ENCODE measurements at regions not wholly inside any gene's neighbourhood (a gene's known extent, or its start where the extent isn't known, plus 50 kb on each side); places are given as distances from the start of the nearest gene placed in this dataset.
"Not testable (repeated sequence)": the region's sequence is repeated elsewhere in the genome, so short reads cannot be mapped to it uniquely, and the experiment has no call there.

DNA sequence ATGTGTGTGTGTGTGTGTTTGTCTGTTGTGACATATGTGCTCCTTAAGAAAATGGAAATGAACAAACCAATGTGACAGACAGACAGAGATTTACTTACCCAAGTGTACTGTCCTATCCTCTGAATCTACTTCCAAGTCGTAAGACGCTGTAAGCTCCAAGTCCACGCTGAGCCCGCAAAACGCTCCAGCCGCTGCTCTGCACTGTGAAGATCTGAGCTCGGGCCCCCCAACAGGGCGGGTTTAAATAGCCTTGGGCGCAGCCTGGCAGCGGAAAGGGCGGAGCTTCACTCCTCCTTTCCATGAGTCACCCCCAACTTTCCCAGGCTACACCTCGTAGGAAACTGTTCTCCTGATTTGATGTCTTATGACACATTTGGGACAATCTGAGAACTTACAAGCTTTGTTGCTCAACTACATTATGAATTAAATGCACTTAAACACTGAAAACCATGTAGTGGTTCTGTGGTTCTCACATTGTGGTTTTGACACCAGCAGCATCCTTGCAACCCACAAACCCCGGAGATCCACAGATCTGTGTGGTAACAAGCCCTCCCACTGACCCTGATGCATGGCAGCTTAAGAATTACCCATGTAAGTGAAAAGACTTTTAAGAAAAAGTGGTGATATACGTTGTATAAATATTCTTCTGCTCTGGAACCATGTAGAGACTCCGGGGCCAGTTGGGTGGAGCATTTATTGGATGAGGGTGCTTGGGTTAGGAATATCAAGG, 735.6 kb upstream of the DEFB115 start:
- H4K20me1 ChIP-seq (ENCODE audit: insufficient read depth, low read length); H3K4me3 ChIP-seq (ENCODE audit: insufficient read depth, low read length); H2AFZ ChIP-seq (ENCODE audit: low read length); H3K4me2 ChIP-seq (ENCODE audit: insufficient read depth, low read length); H3K27ac ChIP-seq (ENCODE audit: low read depth, low read length); H3K27me3 ChIP-seq (ENCODE audit: insufficient read depth, low read length); H3K9me3 ChIP-seq (ENCODE audit: low read depth, low read length); H3K4me1 ChIP-seq (ENCODE audit: insufficient read depth, low read length); H3K36me3 ChIP-seq (ENCODE audit: insufficient read depth, low read length); H3K79me2 ChIP-seq (ENCODE audit: insufficient read depth, low read length): not testable (repeated sequence)
- DNase-seq (ENCODE audit: insufficient read length, low spot score, missing footprints) = peak; percentile 11

DNA sequence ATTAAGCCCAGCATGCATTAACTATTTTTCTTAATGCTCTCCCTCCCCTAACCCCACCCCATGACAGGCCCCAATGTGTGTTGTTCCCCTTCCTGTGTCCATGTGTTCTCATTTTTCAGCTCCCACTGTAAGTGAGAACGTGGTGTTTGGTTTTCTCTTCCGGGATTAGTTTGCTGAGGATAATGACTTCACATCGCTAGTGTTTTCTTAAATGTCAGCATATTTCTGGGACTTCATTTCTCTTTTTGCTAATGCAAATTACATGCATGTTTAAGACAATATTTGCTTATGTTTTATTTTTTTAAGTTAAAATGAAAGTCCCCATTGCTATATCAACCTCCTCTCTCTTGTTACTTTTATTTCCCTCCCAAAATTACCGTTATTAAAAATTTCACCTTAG, 733.3 kb upstream of the DEFB115 start:
- not testable (repeated sequence) for H3K9me3 ChIP-seq (ENCODE audit: low read depth, low read length); H3K79me2 ChIP-seq (ENCODE audit: insufficient read depth, low read length); H3K27me3 ChIP-seq (ENCODE audit: insufficient read depth, low read length); H3K4me1 ChIP-seq (ENCODE audit: insufficient read depth, low read length); H3K36me3 ChIP-seq (ENCODE audit: insufficient read depth, low read length); DNase-seq (ENCODE audit: insufficient read length, low spot score, missing footprints); H3K4me3 ChIP-seq (ENCODE audit: insufficient read depth, low read length); H2AFZ ChIP-seq (ENCODE audit: low read length); H3K4me2 ChIP-seq (ENCODE audit: insufficient read depth, low read length); H4K20me1 ChIP-seq (ENCODE audit: insufficient read depth, low read length); H3K27ac ChIP-seq (ENCODE audit: low read depth, low read length)

DNA sequence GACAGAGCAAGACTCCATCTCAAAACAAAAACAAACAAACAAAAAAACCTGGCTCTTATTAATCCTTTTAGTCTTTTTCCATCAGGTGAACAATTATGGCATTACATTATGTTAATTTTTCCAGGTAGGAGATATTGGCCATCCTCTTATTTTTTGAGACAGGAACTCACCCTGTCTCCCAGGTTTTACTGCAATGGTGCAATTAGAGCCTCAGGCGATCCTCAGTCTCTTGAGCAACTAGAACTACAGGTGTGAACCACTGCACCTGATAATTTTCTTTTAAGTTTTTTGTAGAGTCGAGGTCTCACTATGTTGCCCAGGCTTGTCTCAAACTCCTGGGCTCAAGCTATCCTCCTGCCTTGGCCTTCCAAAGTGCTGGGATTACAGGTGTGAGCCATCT, 732.7 kb upstream of the DEFB115 start:
- not testable (repeated sequence) for H3K79me2 ChIP-seq (ENCODE audit: insufficient read depth, low read length); H3K4me2 ChIP-seq (ENCODE audit: insufficient read depth, low read length); H3K4me1 ChIP-seq (ENCODE audit: insufficient read depth, low read length); H3K27me3 ChIP-seq (ENCODE audit: insufficient read depth, low read length); H3K9me3 ChIP-seq (ENCODE audit: low read depth, low read length); H3K4me3 ChIP-seq (ENCODE audit: insufficient read depth, low read length); H3K27ac ChIP-seq (ENCODE audit: low read depth, low read length); H4K20me1 ChIP-seq (ENCODE audit: insufficient read depth, low read length); H3K36me3 ChIP-seq (ENCODE audit: insufficient read depth, low read length); H2AFZ ChIP-seq (ENCODE audit: low read length); DNase-seq (ENCODE audit: insufficient read length, low spot score, missing footprints)

DNA sequence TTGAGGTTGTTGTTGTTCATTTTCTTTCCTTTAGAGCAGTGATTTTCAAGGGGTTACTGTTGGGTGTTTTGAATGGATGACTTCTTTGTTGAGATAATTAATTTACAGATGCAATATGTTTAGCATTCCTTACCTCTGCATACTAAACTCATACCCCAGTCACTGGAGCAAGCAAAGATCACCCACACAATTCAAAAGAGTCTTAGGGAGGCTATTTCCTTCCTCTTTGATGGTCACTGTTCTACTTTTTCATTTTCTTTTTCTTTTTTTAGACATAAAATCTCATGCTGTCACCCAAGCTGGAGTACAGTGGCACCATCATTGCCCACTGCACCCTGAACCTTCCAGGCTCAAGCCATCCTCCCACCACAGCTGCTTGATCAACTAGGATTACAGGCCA, 723.8 kb upstream of the DEFB115 start:
- not testable (repeated sequence) for H3K27me3 ChIP-seq (ENCODE audit: insufficient read depth, low read length); DNase-seq (ENCODE audit: insufficient read length, low spot score, missing footprints); H3K36me3 ChIP-seq (ENCODE audit: insufficient read depth, low read length); H3K4me1 ChIP-seq (ENCODE audit: insufficient read depth, low read length); H2AFZ ChIP-seq (ENCODE audit: low read length); H3K9me3 ChIP-seq (ENCODE audit: low read depth, low read length); H3K4me3 ChIP-seq (ENCODE audit: insufficient read depth, low read length); H4K20me1 ChIP-seq (ENCODE audit: insufficient read depth, low read length); H3K27ac ChIP-seq (ENCODE audit: low read depth, low read length); H3K79me2 ChIP-seq (ENCODE audit: insufficient read depth, low read length); H3K4me2 ChIP-seq (ENCODE audit: insufficient read depth, low read length)

DNA sequence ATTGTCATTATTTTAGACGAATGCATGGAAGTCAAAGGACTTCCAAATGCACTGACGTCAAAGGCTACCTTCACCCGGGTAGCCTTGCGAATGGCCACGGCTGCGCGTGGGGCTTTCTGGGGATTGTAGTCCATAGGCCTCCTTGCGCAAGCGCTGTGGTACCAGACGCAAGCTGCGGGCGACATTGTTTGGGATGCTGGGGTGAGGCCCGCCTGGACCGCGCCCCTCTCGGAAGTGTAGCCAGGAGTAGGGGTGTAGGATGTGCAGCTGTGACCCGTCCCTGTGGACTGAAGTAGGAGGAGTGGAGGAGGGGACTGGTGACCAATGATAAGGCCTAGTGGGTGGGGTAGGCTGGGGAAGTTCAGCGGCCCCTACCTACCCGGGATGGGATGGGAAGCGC, 720.0 kb upstream of the DEFB115 start:
- H3K9me3 ChIP-seq (ENCODE audit: low read depth, low read length); H2AFZ ChIP-seq (ENCODE audit: low read length); H4K20me1 ChIP-seq (ENCODE audit: insufficient read depth, low read length); H3K27ac ChIP-seq (ENCODE audit: low read depth, low read length); H3K4me2 ChIP-seq (ENCODE audit: insufficient read depth, low read length); H3K4me1 ChIP-seq (ENCODE audit: insufficient read depth, low read length); H3K4me3 ChIP-seq (ENCODE audit: insufficient read depth, low read length); H3K36me3 ChIP-seq (ENCODE audit: insufficient read depth, low read length); H3K79me2 ChIP-seq (ENCODE audit: insufficient read depth, low read length); H3K27me3 ChIP-seq (ENCODE audit: insufficient read depth, low read length): not testable (repeated sequence)
- DNase-seq (ENCODE audit: insufficient read length, low spot score, missing footprints) = peak; percentile 6

DNA sequence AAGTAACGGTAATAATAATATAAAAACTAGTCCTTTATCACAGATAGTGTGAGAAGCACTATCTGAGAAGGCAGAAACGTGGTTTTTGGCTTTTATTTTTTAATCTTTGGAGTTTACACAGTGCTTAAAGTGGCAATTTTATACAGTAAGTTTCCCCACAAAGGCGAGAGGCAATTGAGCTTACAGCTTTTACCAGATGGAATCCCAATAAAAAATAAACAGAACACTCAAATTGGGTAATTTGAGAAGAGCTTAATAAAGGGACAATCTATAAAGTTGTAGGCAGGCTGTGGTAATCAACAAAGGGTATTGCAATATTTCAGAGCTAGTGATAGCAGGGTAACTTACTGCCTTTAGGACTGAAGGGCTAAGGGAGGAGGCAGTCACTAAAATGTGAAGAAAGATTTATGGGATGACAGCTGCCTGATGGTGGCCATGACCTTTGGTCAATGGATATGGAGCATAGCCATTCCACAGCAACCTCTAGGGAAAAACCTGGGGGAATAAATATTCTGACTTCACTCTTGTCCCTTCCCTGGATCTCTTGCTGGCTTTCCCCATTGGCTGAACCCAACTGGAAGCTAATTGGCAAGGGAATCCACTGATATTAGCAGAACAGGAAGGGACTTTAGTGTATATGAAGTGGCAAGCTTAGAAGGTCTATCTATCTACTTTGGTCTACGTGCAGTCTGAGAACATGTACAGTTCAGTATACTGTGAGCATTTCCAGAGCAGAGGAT, 717.0 kb upstream of the DEFB115 start:
- H3K4me2 ChIP-seq (ENCODE audit: insufficient read depth, low read length); H2AFZ ChIP-seq (ENCODE audit: low read length); H4K20me1 ChIP-seq (ENCODE audit: insufficient read depth, low read length); DNase-seq (ENCODE audit: insufficient read length, low spot score, missing footprints); H3K36me3 ChIP-seq (ENCODE audit: insufficient read depth, low read length); H3K4me3 ChIP-seq (ENCODE audit: insufficient read depth, low read length); H3K79me2 ChIP-seq (ENCODE audit: insufficient read depth, low read length); H3K27me3 ChIP-seq (ENCODE audit: insufficient read depth, low read length); H3K27ac ChIP-seq (ENCODE audit: low read depth, low read length); H3K4me1 ChIP-seq (ENCODE audit: insufficient read depth, low read length); H3K9me3 ChIP-seq (ENCODE audit: low read depth, low read length): not testable (repeated sequence)

DNA sequence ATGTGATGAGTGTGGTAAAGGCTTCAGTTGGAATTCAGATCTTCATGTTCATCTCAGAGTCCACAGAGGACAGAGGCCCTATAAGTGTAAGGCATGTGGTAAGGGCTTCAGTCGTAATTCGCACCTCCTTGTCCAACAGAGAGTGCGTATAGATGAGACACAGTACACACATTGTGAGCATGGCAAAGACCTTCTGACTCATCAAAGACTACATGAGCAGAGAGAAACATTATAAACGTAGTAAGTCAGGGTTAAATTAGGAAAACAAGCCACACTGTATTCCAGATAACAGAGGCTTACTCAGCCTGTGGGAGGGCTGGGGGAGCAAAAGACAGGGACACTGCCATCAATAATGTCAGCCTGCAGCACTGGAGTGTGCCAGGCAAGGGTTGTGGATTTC, 706.2 kb upstream of the DEFB115 start:
- not testable (repeated sequence) for H2AFZ ChIP-seq (ENCODE audit: low read length); H3K27me3 ChIP-seq (ENCODE audit: insufficient read depth, low read length); H3K4me1 ChIP-seq (ENCODE audit: insufficient read depth, low read length); H3K36me3 ChIP-seq (ENCODE audit: insufficient read depth, low read length); H3K79me2 ChIP-seq (ENCODE audit: insufficient read depth, low read length); DNase-seq (ENCODE audit: insufficient read length, low spot score, missing footprints); H3K9me3 ChIP-seq (ENCODE audit: low read depth, low read length); H4K20me1 ChIP-seq (ENCODE audit: insufficient read depth, low read length); H3K4me2 ChIP-seq (ENCODE audit: insufficient read depth, low read length); H3K27ac ChIP-seq (ENCODE audit: low read depth, low read length); H3K4me3 ChIP-seq (ENCODE audit: insufficient read depth, low read length)

DNA sequence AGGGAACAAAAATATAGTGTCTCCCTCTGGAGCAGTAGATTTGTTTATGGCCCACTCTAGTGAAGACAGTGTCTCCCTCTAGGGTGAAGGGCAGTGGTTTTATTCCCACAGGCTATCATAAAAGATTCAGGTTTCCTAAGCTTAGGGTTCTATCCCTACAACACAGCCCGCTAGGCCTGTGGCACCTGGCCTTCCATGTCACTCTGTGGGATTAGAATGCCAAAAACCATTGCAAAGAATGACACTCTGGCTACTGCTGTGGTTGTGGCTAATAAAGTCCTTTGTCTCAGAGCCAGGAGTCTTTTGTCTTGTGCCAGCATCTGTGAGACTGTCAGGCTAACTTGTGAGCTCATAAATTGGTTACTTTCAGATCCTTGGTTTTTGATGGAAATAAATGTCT, 700.7 kb upstream of the DEFB115 start:
- H4K20me1 ChIP-seq (ENCODE audit: insufficient read depth, low read length); H3K4me2 ChIP-seq (ENCODE audit: insufficient read depth, low read length); H3K9me3 ChIP-seq (ENCODE audit: low read depth, low read length); H3K79me2 ChIP-seq (ENCODE audit: insufficient read depth, low read length); DNase-seq (ENCODE audit: insufficient read length, low spot score, missing footprints); H3K27ac ChIP-seq (ENCODE audit: low read depth, low read length); H3K36me3 ChIP-seq (ENCODE audit: insufficient read depth, low read length); H3K4me1 ChIP-seq (ENCODE audit: insufficient read depth, low read length); H3K4me3 ChIP-seq (ENCODE audit: insufficient read depth, low read length); H2AFZ ChIP-seq (ENCODE audit: low read length); H3K27me3 ChIP-seq (ENCODE audit: insufficient read depth, low read length): not testable (repeated sequence)

DNA sequence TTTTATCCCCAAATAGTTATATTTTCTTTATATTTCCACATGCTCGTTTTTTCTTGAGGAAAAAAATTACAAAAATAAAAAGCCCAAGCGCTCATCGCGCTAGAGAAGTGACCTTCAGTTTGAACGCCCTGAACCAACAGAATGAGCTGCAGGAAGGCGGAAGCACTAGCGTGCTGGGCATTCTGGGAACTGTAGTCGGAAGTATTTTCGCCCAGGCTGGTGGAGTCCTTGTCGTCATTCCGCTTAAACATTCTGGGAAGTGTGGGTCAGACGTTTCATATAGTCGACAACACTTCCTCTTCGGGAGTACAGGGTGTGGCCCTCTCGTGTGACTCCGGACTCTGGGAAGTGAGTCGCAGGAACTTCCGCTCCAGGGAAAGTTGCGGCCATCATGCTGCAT, 692.4 kb upstream of the DEFB115 start:
- not testable (repeated sequence) for H3K27ac ChIP-seq (ENCODE audit: low read depth, low read length); H2AFZ ChIP-seq (ENCODE audit: low read length); H3K36me3 ChIP-seq (ENCODE audit: insufficient read depth, low read length); H3K27me3 ChIP-seq (ENCODE audit: insufficient read depth, low read length); H3K4me2 ChIP-seq (ENCODE audit: insufficient read depth, low read length); H3K9me3 ChIP-seq (ENCODE audit: low read depth, low read length); H3K79me2 ChIP-seq (ENCODE audit: insufficient read depth, low read length); H3K4me1 ChIP-seq (ENCODE audit: insufficient read depth, low read length); H3K4me3 ChIP-seq (ENCODE audit: insufficient read depth, low read length); H4K20me1 ChIP-seq (ENCODE audit: insufficient read depth, low read length); DNase-seq (ENCODE audit: insufficient read length, low spot score, missing footprints)

All from osteoblast (primary cell).